ENCODE measurements at regions not wholly inside any gene's neighbourhood (a gene's known extent, or its start where the extent isn't known, plus 50 kb on each side); places are given as distances from the start of the nearest gene placed in this dataset.

- Histone ChIP-seq H3K36me3 (ENCODE audit: control insufficient read depth, insufficient read depth, low read length) (no peaks in the 10 kb centered on the region), H3K4me3 (replicated peaks in 1 of 4; ENCODE audit: control extremely low read depth in 1 of 4, insufficient read depth in 1 of 4, low read depth in 3 of 4, low read length in 4 of 4) (no peak overlapping the region), H3K9me3 (ENCODE audit: control insufficient read depth, insufficient read depth, low read depth, low read length) (no peaks in the 10 kb centered on the region), H3K4me2 (ENCODE audit: extremely low read depth, insufficient read depth, low read length) (no peak overlapping the region), H3K27ac (ENCODE audit: insufficient read depth, low read length) (no peak overlapping the region), H3K4me1 (ENCODE audit: control insufficient read depth, extremely low read depth, insufficient read depth, low read length) (no peaks in the 10 kb centered on the region), H3K9ac (ENCODE audit: insufficient read depth, low read length) (no peak overlapping the region), H3K79me2 (ENCODE audit: control insufficient read depth, insufficient read depth, low read length) (no peaks in the 10 kb centered on the region), H2AFZ (ENCODE audit: low read length) (no peak overlapping the region), H4K20me1 (ENCODE audit: control insufficient read depth, extremely low read depth, insufficient read depth, low read length) (no peaks in the 10 kb centered on the region), H3K27me3 (ENCODE audit: control insufficient read depth, insufficient read depth, low read length) (peaks cover 4% of the 10 kb centered on the region)
- DNase-seq (ENCODE audit: low read depth in 2 of 2): no peak
- no peak for TF ChIP-seq CTCF (conservative IDR thresholded peaks at IDR 0.05 in 1 of 2, IDR thresholded peaks at IDR 0.05 in 1 of 2; ENCODE audit: low read depth in 1 of 2, low read length in 2 of 2)
- TF ChIP-seq EZH2 (IDR thresholded peaks at IDR 0.05; ENCODE audit: low read length, missing control alignments): no peak
Observed at GRCh38 chr11:94717667-94718066, 50.5 kb upstream of the AMOTL1 start.
